ENCODE measurements at regions not wholly inside any gene's neighbourhood (a gene's known extent, or its start where the extent isn't known, plus 50 kb on each side); places are given as distances from the start of the nearest gene placed in this dataset.
"Not testable (repeated sequence)": the region's sequence is repeated elsewhere in the genome, so short reads cannot be mapped to it uniquely, and the experiment has no call there.

- DNase-seq (ENCODE audit: low read depth): no peak
Observed at GRCh38 chr5:106698169-106698568, 972.6 kb downstream of the EFNA5 start.

DNA sequence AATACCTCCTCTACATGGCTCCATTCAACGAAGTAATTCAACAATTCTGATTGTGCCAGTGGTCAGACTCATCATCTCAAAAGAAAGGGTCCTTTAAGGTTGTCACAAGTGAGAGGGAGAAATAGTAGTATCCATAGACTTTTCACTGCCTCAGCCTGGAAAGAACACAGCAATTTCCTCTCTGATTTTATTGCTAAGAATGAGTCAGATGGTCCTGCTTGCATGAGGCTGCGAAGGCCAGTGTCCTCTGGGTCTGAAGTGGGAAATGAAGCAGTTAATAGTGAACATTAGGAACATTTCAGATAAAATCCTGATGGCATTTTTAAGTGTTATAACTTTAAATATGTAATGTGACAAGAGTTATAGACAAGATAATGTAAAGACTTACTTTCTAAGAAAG is 979.0 kb downstream of the EFNA5 start:
- DNase-seq (ENCODE audit: low read depth): no peak

GRCh38 chr5:106690585-106690984 is 980.2 kb downstream of the EFNA5 start:
- no peak for DNase-seq (ENCODE audit: low read depth)

DNA sequence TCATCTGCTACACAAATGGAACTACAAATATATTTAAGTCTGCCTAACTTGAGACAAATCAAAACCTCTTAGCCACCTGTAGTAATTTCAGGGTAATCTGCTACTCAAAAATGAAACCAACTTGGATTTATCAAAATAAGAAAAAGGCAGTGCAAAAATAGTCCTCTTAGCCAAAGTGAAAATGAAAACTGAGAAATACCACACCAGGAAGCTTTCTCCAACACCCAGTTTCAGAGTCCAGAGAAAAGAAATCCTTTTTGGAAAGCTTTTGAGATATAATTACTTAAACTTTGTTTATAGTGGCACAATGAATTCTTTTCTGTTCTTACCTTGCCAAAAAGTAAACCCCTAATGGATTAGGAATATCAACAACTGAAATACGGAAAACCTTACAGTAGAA is 990.4 kb downstream of the EFNA5 start:
- peak; percentile 11 for DNase-seq (ENCODE audit: low read depth)

GRCh38 chr5:106677057-106677456 is 993.7 kb downstream of the EFNA5 start:
- DNase-seq (ENCODE audit: low read depth): no peak

GRCh38 chr5:106675687-106676086 is 995.0 kb downstream of the EFNA5 start:
- no peak for DNase-seq (ENCODE audit: low read depth)

DNA sequence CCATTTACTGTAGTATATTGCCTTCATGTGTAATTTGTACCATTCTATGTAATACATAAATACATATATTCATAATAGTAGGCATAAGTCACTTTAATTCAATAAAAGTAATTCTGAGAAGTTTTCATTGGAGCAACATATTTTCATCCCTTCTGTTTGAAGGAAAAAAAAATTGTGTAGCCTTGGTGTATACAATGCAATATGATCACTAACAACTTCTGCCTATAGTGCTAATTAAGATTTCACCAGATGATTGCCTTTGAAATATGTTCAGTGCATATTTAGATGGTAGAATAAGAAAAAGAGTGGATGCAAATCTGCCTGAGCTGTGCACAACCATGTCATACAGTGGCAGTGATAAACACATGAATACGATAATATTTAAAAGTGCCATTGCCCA is 996.8 kb downstream of the EFNA5 start:
- DNase-seq (ENCODE audit: low read depth): no peak

GRCh38 chr5:106661866-106662265 is 1008.9 kb downstream of the EFNA5 start:
- DNase-seq (ENCODE audit: low read depth): no peak

DNA sequence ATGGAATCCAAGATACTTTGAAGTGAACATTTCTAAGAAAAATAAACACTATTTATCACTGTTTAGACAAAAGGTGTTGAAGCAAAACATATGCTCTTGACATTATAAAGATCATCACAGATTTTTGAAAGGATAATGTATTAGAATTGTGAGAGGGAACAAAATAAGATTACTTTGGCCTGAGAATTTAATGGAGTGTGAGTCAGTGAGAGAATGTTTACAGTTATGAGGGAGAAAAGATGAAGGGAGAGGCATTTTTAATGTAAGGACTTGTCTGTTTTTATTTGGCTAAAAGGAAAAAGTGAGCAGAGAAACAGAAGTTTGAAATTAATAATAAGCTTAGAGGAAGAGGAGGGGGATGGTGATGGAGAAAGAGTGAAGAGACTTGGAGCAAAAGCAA is 1010.1 kb downstream of the EFNA5 start:
- no peak for DNase-seq (ENCODE audit: low read depth)

- DNase-seq (ENCODE audit: low read depth): no peak
Observed at GRCh38 chr5:106658150-106658549, 1012.6 kb downstream of the EFNA5 start.

DNA sequence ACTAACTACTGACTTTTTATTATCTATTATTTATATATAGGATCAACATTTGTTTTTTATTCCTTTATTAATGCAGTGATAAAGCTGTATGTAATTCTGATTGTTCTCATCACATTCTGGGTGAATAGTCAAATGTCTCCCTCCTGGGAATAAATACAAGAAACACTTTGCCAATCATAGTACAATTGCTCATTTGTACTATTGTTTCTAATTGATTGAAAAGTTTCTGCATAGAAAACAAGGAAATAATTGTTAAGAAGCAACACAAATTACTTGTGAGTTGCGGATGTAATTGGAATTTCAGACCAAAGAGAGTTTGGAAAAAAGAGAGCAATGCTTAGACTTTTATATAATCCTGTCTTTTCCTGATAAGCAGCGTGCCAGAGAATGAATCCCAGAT is 1013.9 kb downstream of the EFNA5 start:
- DNase-seq (ENCODE audit: low read depth): no peak

- no peak for DNase-seq (ENCODE audit: low read depth)
Observed at GRCh38 chr5:106649031-106649430, 1021.7 kb downstream of the EFNA5 start.

GRCh38 chr5:106648401-106648800 is 1022.3 kb downstream of the EFNA5 start:
- DNase-seq (ENCODE audit: low read depth): no peak

DNA sequence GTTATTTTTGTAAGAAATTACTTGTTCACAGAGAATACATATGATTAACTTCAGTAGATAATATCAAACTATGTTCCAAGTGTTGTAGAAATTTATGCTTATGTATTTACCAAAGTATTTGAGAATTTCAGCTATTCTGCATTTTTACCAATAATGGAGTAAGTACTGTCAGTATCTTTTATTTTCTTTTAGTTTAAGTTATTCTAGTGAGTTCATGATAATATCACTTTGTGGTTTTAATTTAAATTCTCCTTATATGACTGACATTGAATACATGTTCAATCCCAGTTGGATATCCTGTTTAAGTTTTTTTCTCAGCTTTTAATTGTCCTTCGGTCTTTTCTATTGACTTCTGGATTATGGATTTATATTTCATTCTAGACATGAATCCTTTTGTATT is 1024.6 kb downstream of the EFNA5 start:
- no peak for DNase-seq (ENCODE audit: low read depth)

GRCh38 chr5:106640511-106640910 is 1030.2 kb downstream of the EFNA5 start:
- DNase-seq (ENCODE audit: low read depth): no peak

DNA sequence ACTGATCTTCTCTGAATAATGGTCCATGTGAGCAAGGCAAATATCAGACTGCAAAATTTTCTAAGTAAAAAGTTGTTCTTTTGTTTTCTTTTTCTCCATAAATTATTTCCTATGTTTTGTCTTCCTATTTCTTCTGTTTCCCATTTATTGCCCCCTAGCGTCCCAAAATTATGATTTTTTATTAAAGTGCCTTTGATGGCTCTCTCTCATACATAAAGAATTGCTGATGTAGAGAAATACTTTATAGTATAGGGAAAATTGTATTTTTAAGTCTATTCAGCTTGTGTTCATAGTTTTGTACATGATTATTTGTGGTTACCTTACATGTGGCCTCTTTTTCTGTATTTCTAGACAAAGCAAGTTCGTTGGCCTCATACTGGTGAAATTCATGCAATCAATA is 1031.2 kb downstream of the EFNA5 start:
- no peak for DNase-seq (ENCODE audit: low read depth)

GRCh38 chr5:106637275-106637674 is 1033.5 kb downstream of the EFNA5 start:
- DNase-seq (ENCODE audit: low read depth): no peak

DNA sequence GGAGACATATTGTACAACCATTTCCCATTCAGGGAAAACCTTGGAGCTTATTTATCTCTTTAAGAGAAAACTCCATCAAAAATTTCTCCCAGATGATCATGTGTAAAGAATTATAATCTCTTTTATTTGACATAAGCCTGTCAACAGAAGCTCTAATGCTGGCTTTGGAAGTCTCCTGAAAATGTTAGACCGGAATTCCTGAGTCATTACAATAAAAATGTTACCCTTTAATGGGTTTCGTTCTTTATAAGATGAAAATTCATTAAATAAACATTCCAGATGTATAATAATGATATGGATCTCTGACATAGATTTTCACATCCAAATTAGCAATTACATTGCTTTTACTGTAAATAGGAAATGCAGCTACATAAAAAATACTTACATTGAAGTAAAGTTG is 1036.4 kb downstream of the EFNA5 start:
- DNase-seq (ENCODE audit: low read depth): peak; percentile 2

DNA sequence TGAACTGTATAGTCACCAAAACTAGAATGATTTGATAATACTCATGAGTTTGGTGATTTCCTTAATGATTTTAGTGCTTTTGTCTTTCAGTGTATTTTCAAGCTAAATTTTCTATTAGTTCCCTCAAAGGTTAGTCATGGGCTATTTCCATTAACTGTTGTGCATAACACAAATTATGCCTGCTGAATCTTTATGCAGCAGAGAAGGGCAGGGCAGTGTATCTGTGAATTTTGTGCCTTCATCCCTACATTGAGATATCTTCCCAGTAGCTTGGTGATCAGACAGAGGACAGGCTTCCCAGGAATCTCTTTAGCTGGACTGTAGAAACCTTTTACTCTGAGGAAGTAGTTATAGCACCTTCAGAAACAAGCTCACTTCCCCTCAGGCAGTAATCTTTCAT is 1036.9 kb downstream of the EFNA5 start:
- no peak for DNase-seq (ENCODE audit: low read depth)

DNA sequence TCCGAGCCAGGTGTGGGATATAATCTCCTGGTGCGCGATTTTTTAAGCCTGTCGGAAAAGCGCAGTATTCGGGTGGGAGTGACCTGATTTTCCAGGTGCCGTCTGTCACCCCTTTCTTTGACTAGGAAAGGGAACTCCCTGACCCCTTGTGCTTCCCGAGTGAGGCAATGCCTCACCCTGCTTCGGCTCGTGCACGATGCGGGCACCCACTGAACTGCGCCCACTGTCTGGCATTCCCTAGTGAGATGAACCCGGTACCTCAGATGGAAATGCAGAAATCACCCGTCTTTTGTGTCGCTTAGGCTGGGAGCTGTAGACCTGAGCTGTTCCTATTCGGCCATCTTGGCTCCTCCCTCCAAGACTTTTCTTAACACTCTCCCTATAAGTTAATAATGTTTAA is 1042.3 kb downstream of the EFNA5 start:
- DNase-seq (ENCODE audit: low read depth): not testable (repeated sequence)

DNA sequence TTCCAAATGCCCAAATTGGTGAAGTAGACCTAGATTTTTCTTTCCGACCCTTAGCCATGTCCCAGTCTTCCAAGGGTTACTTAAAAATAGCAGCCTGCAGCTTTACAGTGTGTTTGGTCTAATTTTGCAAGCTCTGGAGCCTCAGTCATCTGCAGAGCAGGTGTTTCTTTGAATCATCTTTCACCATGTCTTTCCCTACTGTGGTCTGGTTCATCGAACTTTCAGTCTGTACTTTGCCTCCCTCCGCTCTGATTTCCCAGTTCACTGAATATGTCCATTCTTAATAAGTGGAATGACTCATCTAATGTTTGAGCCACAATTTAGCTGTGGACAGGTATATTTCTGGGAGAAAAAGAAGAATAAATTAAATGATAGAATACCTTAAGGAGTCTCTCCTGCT is 1060.7 kb downstream of the EFNA5 start:
- DNase-seq (ENCODE audit: low read depth): no peak

DNA sequence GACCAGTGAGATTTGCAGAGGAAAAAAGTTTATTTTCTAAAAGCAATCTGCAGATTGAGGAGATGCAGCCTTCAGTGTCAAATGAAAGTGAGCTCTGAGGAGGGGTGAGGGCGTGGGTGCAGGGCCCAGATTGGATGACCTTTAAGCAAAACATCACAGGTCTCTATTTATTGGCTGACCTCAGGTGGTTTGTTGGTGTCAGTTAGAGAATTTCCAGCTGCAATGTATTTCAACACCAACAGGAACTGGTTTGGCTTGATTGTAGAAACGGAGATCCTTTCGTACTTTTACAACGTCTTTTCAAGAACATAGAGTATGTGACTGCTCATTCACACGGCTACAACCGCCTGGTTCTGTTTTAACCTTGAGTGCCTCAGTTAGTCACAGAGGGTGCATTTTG is 1069.1 kb downstream of the EFNA5 start:
- no peak for DNase-seq (ENCODE audit: low read depth)

DNA sequence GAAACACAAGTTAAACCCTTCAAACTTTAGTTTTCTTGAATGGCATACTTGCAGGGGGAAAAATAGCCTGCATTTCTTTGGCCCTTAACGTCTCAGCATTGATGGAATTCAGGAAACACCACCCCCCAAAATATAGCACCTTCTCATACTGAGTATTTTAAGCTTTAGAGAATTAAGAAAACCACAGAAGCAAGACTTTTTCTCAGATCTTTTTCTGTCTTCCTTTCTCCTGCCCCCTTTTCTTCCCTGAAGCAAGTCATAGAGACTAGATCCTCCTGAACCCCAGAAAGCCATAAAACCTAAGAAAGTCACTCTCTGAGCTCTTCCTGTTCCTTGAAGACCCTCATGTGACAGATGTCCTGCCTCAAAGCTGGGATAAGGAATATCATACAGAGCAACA is 1069.9 kb downstream of the EFNA5 start:
- no peak for DNase-seq (ENCODE audit: low read depth)

DNA sequence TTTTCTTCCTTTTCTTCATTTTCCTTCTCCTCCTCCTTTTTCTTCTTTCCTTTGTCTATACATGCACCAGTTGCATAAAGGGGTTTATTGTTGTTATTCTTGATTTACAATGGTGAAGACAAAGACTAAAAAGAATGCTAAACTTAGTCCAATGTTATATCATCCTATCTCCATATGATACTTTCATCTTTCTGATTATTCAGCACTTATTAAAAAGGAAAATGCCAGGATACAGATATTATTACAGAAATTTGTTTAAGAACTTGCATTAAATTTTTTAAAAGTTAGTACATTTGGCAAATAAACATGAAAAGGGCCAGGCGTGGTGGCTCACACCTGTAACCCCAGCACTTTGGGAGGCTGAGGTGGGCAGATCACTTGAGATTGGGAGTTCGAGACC is 1074.9 kb downstream of the EFNA5 start:
- no peak for DNase-seq (ENCODE audit: low read depth)

- no peak for DNase-seq (ENCODE audit: low read depth)
Observed at GRCh38 chr5:106584268-106584667, 1086.5 kb downstream of the EFNA5 start.

All from stromal cell of bone marrow (primary cell).